ENCODE measurements at regions not wholly inside any gene's neighbourhood (a gene's known extent, or its start where the extent isn't known, plus 50 kb on each side); places are given as distances from the start of the nearest gene placed in this dataset.
A peak's percentile ranks its signal among the peaks of the same experiment; 100 is the strongest.

- TF ChIP-seq KAT7 (CRISPR knock-in tag; IDR thresholded peaks at IDR 0.05; ENCODE audit: borderline replicate concordance) (no peak), TEAD1 (CRISPR knock-in tag; IDR thresholded peaks at IDR 0.05) (no peak), ZNF219 (CRISPR knock-in tag; IDR thresholded peaks at IDR 0.05; ENCODE audit: borderline replicate concordance) (no peak), ZNF263 (CRISPR knock-in tag; IDR thresholded peaks at IDR 0.05; ENCODE audit: low read depth) (no peak), GABPB1 (CRISPR knock-in tag; IDR thresholded peaks at IDR 0.05) (no peak), SMAD4 (CRISPR knock-in tag; IDR thresholded peaks at IDR 0.05) (no peak), ZNF423 (CRISPR knock-in tag; IDR thresholded peaks at IDR 0.05) (no peak), ZNF532 (CRISPR knock-in tag; IDR thresholded peaks at IDR 0.05; ENCODE audit: borderline replicate concordance) (no peak), E2F1 (CRISPR knock-in tag; IDR thresholded peaks at IDR 0.05) (no peak), GTF2I (CRISPR knock-in tag; conservative IDR thresholded peaks at IDR 0.05) (no peak), NFE2L1 (CRISPR knock-in tag; IDR thresholded peaks at IDR 0.05) (no peak), ZBTB21 (CRISPR knock-in tag; IDR thresholded peaks at IDR 0.05; ENCODE audit: borderline replicate concordance) (no peak), NR3C1 (CRISPR knock-in tag; conservative IDR thresholded peaks at IDR 0.05; ENCODE audit: low read depth) (no peak)
- TF ChIP-seq, protein P1, sequence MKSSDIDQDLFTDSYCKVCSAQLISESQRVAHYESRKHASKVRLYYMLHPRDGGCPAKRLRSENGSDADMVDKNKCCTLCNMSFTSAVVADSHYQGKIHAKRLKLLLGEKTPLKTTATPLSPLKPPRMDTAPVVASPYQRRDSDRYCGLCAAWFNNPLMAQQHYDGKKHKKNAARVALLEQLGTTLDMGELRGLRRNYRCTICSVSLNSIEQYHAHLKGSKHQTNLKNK (CRISPR knock-in tag; IDR thresholded peaks at IDR 0.05) = no peak
- TF ChIP-seq, protein P2, sequence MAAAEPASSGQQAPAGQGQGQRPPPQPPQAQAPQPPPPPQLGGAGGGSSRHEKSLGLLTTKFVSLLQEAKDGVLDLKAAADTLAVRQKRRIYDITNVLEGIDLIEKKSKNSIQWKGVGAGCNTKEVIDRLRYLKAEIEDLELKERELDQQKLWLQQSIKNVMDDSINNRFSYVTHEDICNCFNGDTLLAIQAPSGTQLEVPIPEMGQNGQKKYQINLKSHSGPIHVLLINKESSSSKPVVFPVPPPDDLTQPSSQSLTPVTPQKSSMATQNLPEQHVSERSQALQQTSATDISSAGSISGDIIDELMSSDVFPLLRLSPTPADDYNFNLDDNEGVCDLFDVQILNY (CRISPR knock-in tag; IDR thresholded peaks at IDR 0.05) = no peak
- TF ChIP-seq, protein P3, sequence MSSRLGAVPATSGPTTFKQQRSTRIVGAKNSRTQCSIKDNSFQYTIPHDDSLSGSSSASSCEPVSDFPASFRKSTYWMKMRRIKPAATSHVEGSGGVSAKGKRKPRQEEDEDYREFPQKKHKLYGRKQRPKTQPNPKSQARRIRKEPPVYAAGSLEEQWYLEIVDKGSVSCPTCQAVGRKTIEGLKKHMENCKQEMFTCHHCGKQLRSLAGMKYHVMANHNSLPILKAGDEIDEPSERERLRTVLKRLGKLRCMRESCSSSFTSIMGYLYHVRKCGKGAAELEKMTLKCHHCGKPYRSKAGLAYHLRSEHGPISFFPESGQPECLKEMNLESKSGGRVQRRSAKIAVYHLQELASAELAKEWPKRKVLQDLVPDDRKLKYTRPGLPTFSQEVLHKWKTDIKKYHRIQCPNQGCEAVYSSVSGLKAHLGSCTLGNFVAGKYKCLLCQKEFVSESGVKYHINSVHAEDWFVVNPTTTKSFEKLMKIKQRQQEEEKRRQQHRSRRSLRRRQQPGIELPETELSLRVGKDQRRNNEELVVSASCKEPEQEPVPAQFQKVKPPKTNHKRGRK (CRISPR knock-in tag; IDR thresholded peaks at IDR 0.05; ENCODE audit: borderline replicate concordance) = no peak
- peaks cover 16% of the 10 kb centered on the region for H3K27me3 Mint-ChIP-seq (ENCODE audit: low read depth)
- DNase-seq (ENCODE audit: low spot score) = no peak
- ChIA-PET POLR2A (interaction anchor here (1.0 kb wide), 1 partner anchor 50 kb away, joined by 5 read pairs; no protein-coding TSS in a partner anchor), CTCF (interaction anchor here (1.1 to 1.2 kb wide), 2 partner anchors 8 to 53 kb away, joined by 4 read pairs; no protein-coding TSS in a partner anchor)
- no peak for ATAC-seq
- H3K9me3 Mint-ChIP-seq = no peaks in the 10 kb centered on the region
- no peak overlapping the region for H3K27ac Mint-ChIP-seq
- H3K36me3 Mint-ChIP-seq = no peaks in the 10 kb centered on the region
- no peak overlapping the region for H3K4me3 Mint-ChIP-seq
- H3K4me1 Mint-ChIP-seq = peaks cover 18% of the 10 kb centered on the region
Measured at GRCh38 chr7:47047384-47047783, 534.5 kb downstream of the TNS3 start.

DNA sequence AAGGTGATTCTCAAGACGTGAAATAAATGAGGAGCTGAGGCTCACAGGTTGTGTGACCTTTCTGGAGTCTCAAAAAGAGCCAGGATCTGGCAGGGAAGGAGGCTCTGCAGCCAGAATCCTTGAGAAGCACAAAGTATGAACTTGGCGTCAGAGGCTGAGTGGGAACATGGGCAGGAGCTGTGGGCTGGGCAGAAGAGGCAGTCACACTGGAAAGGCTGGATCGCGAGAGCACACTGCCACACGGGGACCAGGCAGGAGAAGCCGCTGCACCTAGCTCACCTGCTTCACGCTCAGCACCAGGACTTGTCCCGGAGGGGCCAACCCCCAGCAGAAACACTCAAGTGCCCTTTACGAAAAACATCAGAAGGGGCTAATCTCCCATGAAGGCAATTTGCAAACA lies 535.0 kb downstream of the TNS3 start:
- CTCF ChIA-PET = interaction anchor here (1.2 to 1.5 kb wide), 2 partner anchors 8 to 54 kb away, joined by 3 to 4 read pairs; no protein-coding TSS in a partner anchor
- DNase-seq (ENCODE audit: low spot score) = peak; percentile 19
- TF ChIP-seq, protein P4, sequence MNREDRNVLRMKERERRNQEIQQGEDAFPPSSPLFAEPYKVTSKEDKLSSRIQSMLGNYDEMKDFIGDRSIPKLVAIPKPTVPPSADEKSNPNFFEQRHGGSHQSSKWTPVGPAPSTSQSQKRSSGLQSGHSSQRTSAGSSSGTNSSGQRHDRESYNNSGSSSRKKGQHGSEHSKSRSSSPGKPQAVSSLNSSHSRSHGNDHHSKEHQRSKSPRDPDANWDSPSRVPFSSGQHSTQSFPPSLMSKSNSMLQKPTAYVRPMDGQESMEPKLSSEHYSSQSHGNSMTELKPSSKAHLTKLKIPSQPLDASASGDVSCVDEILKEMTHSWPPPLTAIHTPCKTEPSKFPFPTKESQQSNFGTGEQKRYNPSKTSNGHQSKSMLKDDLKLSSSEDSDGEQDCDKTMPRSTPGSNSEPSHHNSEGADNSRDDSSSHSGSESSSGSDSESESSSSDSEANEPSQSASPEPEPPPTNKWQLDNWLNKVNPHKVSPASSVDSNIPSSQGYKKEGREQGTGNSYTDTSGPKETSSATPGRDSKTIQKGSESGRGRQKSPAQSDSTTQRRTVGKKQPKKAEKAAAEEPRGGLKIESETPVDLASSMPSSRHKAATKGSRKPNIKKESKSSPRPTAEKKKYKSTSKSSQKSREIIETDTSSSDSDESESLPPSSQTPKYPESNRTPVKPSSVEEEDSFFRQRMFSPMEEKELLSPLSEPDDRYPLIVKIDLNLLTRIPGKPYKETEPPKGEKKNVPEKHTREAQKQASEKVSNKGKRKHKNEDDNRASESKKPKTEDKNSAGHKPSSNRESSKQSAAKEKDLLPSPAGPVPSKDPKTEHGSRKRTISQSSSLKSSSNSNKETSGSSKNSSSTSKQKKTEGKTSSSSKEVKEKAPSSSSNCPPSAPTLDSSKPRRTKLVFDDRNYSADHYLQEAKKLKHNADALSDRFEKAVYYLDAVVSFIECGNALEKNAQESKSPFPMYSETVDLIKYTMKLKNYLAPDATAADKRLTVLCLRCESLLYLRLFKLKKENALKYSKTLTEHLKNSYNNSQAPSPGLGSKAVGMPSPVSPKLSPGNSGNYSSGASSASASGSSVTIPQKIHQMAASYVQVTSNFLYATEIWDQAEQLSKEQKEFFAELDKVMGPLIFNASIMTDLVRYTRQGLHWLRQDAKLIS (CRISPR knock-in tag; IDR thresholded peaks at IDR 0.05; ENCODE audit: borderline replicate concordance) = no peak
- TF ChIP-seq E2F1 (CRISPR knock-in tag; IDR thresholded peaks at IDR 0.05) = no peak

More for the DNA sequence above, 535.0 kb downstream of the TNS3 start:
- Mint-ChIP-seq H3K4me3 (no peak overlapping the region), H3K27me3 (ENCODE audit: low read depth) (peaks cover 20% of the 10 kb centered on the region), H3K27ac (no peak overlapping the region), H3K9me3 (no peaks in the 10 kb centered on the region), H3K36me3 (no peaks in the 10 kb centered on the region), H3K4me1 (peaks cover 18% of the 10 kb centered on the region)
- POLR2A ChIA-PET = interaction anchor here (1.0 kb wide), 1 partner anchor 50 kb away, joined by 5 read pairs; no protein-coding TSS in a partner anchor
- peak; percentile 77 for ATAC-seq
